ENCODE measurements at regions not wholly inside any gene's neighbourhood (a gene's known extent, or its start where the extent isn't known, plus 50 kb on each side); places are given as distances from the start of the nearest gene placed in this dataset.

GRCh38 chr3:153087595-153088566, 74.1 kb upstream of the RAP2B start:
- no peak overlapping the region for H3K4me2 ChIP-seq (ENCODE audit: control insufficient read depth, extremely low read depth, insufficient read depth, low read depth, low read length)
- H3K4me3 ChIP-seq (ENCODE audit: control insufficient read depth in 2 of 3, extremely low read depth in 1 of 3, insufficient read depth in 2 of 3, low read depth in 1 of 3, low read length in 3 of 3) = no peak overlapping the region
- FAIRE-seq (peak; percentile 63), DNase-seq (ENCODE audit: low read depth, low spot score) (no peak)
- H3K9me3 ChIP-seq (ENCODE audit: control insufficient read depth, low read depth, low read length) = no peaks in the 10 kb centered on the region
- no peaks in the 10 kb centered on the region for H3K9me1 ChIP-seq (ENCODE audit: control insufficient read depth, extremely low read depth, insufficient read depth, low read length)
- no peak overlapping the region for H3K27ac ChIP-seq (ENCODE audit: control insufficient read depth, insufficient read depth, low read length)
- H3K36me3 ChIP-seq (ENCODE audit: control insufficient read depth in 2 of 2, extremely low read depth in 1 of 2, insufficient read depth in 2 of 2, low read length in 2 of 2) = no peaks in the 10 kb centered on the region
- H3K4me1 ChIP-seq (ENCODE audit: control insufficient read depth, extremely low read depth, insufficient read depth, low read length) = no peaks in the 10 kb centered on the region
- no peak overlapping the region for H2AFZ ChIP-seq (ENCODE audit: control insufficient read depth, low read length)
- no peak overlapping the region for H3K9ac ChIP-seq (ENCODE audit: control insufficient read depth, extremely low read depth, insufficient read depth, low read length)
- no peaks in the 10 kb centered on the region for H3K79me2 ChIP-seq (ENCODE audit: control insufficient read depth, insufficient read depth, low read length)
- TF ChIP-seq EZH2 (IDR thresholded peaks at IDR 0.05; ENCODE audit: low read length) (no peak), CTCF (optimal IDR thresholded peaks at IDR 0.05 in 1 of 3, IDR thresholded peaks at IDR 0.05 in 1 of 3, conservative IDR thresholded peaks at IDR 0.05 in 1 of 3; ENCODE audit: extremely low read depth in 1 of 3, insufficient read depth in 2 of 3, low read length in 3 of 3) (no peak)
- no peaks in the 10 kb centered on the region for H4K20me1 ChIP-seq (ENCODE audit: control insufficient read depth, extremely low read depth, insufficient read depth, low read length)
- dilution Hi-C loops (cut with MboI; ENCODE audit: extremely low pct_ligation_motif_present, low sequenced_read_pairs) = no loop called here
- H3K27me3 ChIP-seq (ENCODE audit: control insufficient read depth, extremely low read depth, insufficient read depth, low read length) = no peaks in the 10 kb centered on the region

GRCh38 chr3:153089620-153090019, 72.4 kb upstream of the RAP2B start:
- Histone ChIP-seq H3K9me1 (ENCODE audit: control insufficient read depth, extremely low read depth, insufficient read depth, low read length) (no peaks in the 10 kb centered on the region), H3K4me1 (ENCODE audit: control insufficient read depth, extremely low read depth, insufficient read depth, low read length) (no peaks in the 10 kb centered on the region), H2AFZ (ENCODE audit: control insufficient read depth, low read length) (no peak overlapping the region), H4K20me1 (ENCODE audit: control insufficient read depth, extremely low read depth, insufficient read depth, low read length) (no peaks in the 10 kb centered on the region), H3K36me3 (ENCODE audit: control insufficient read depth in 2 of 2, extremely low read depth in 1 of 2, insufficient read depth in 2 of 2, low read length in 2 of 2) (no peaks in the 10 kb centered on the region), H3K4me2 (ENCODE audit: control insufficient read depth, extremely low read depth, insufficient read depth, low read depth, low read length) (no peak overlapping the region), H3K9me3 (ENCODE audit: control insufficient read depth, low read depth, low read length) (no peaks in the 10 kb centered on the region), H3K9ac (ENCODE audit: control insufficient read depth, extremely low read depth, insufficient read depth, low read length) (no peak overlapping the region), H3K79me2 (ENCODE audit: control insufficient read depth, insufficient read depth, low read length) (no peaks in the 10 kb centered on the region), H3K27ac (ENCODE audit: control insufficient read depth, insufficient read depth, low read length) (no peak overlapping the region), H3K27me3 (ENCODE audit: control insufficient read depth, extremely low read depth, insufficient read depth, low read length) (no peaks in the 10 kb centered on the region), H3K4me3 (ENCODE audit: control insufficient read depth in 2 of 3, extremely low read depth in 1 of 3, insufficient read depth in 2 of 3, low read depth in 1 of 3, low read length in 3 of 3) (no peak overlapping the region)
- dilution Hi-C loops (cut with MboI; ENCODE audit: extremely low pct_ligation_motif_present, low sequenced_read_pairs) = no loop called here
- FAIRE-seq = no peak
- DNase-seq (ENCODE audit: low read depth, low spot score) = no peak
- TF ChIP-seq EZH2 (IDR thresholded peaks at IDR 0.05; ENCODE audit: low read length) = no peak
- TF ChIP-seq CTCF (optimal IDR thresholded peaks at IDR 0.05 in 1 of 3, IDR thresholded peaks at IDR 0.05 in 1 of 3, conservative IDR thresholded peaks at IDR 0.05 in 1 of 3; ENCODE audit: extremely low read depth in 1 of 3, insufficient read depth in 2 of 3, low read length in 3 of 3) = no peak
